Right atrium auricular region (tissue), 2 donors: ENCODE measurements at regions not wholly inside any gene's neighbourhood (a gene's known extent, or its start where the extent isn't known, plus 50 kb on each side); places are given as distances from the start of the nearest gene placed in this dataset.

ENCODE experiments used
- DNase-seq: peaks from one replicate; pipeline ENCODE4 v3.0.0-alpha.2; 2019; ENCODE audit warnings: low spot score
- H3K27ac ChIP-seq, 2 donors: fragments of 200-600 bp; sonication (generic); 1 replicate in 1 of 2; 2 replicates in 1 of 2; pipeline ENCODE4 v1.5.1; 2016 to 2019
- H3K27me3 ChIP-seq, 2 donors: fragments of 200-600 bp; sonication (generic); one replicate each; pipeline versions ENCODE4 v1.5.1 to v1.6.0; 2017 to 2019
- H3K36me3 ChIP-seq: fragments of 200-600 bp; sonication (generic); one replicate; pipeline ENCODE4 v1.5.1; 2016
- H3K4me1 ChIP-seq, 2 donors: fragments of 200-600 bp; sonication (generic); one replicate each; pipeline versions ENCODE4 v1.5.1 to v1.6.0; 2017 to 2019
- H3K4me3 ChIP-seq, 2 donors: fragments of 200-600 bp; sonication (generic); 1 replicate in 1 of 2; 2 replicates in 1 of 2; pipeline ENCODE4 v1.5.1; 2017 to 2019; ENCODE audit warnings: mild to moderate bottlenecking in 1 of 2, moderate library complexity in 1 of 2
- H3K9me3 ChIP-seq, 2 donors: fragments of 200-600 bp; sonication (generic); one replicate each; pipeline ENCODE4 v1.5.1; 2019
- CTCF ChIP-seq, 2 donors: fragments of 200-600 bp; sonication (generic); IDR thresholded peaks; one replicate each; pipeline ENCODE4 v1.5.1; 2019; ENCODE audit warnings: antibody characterized with exemption in 2 of 2

- Histone ChIP-seq H3K27ac (no peak overlapping the region), H3K36me3 (no peaks in the 10 kb centered on the region), H3K27me3 (no peaks in the 10 kb centered on the region), H3K9me3 (no peaks in the 10 kb centered on the region), H3K4me1 (no peaks in the 10 kb centered on the region), H3K4me3 (no peak overlapping the region)
- no peak for DNase-seq
- TF ChIP-seq CTCF (IDR thresholded peaks at IDR 0.05): no peak
These were observed 553.4 kb downstream of the ZIC1 start for GRCh38 chr3:147962408-147963164.

- H3K27ac ChIP-seq: no peak overlapping the region
- TF ChIP-seq CTCF (IDR thresholded peaks at IDR 0.05): no peak
- no peaks in the 10 kb centered on the region for H3K36me3 ChIP-seq
- no peaks in the 10 kb centered on the region for H3K27me3 ChIP-seq
- H3K4me3 ChIP-seq: no peak overlapping the region
- H3K4me1 ChIP-seq: no peaks in the 10 kb centered on the region
- DNase-seq: no peak
- no peaks in the 10 kb centered on the region for H3K9me3 ChIP-seq
These were observed 554.5 kb downstream of the ZIC1 start for GRCh38 chr3:147963711-147964110.

- no peaks in the 10 kb centered on the region for H3K27me3 ChIP-seq
- no peaks in the 10 kb centered on the region for H3K9me3 ChIP-seq
- no peak for TF ChIP-seq CTCF (IDR thresholded peaks at IDR 0.05)
- H3K4me1 ChIP-seq: no peaks in the 10 kb centered on the region
- no peak overlapping the region for H3K4me3 ChIP-seq
- DNase-seq: no peak
- H3K36me3 ChIP-seq: no peaks in the 10 kb centered on the region
- H3K27ac ChIP-seq: no peak overlapping the region
These were observed 566.0 kb downstream of the ZIC1 start for GRCh38 chr3:147975165-147975564.

GRCh38 chr3:147977001-147977400 lies 567.8 kb downstream of the ZIC1 start:
- no peaks in the 10 kb centered on the region for H3K9me3 ChIP-seq
- DNase-seq: no peak

GRCh38 chr3:147987549-147987948 lies 578.4 kb downstream of the ZIC1 start:
- no peak for TF ChIP-seq CTCF (IDR thresholded peaks at IDR 0.05)
- Histone ChIP-seq H3K36me3 (no peaks in the 10 kb centered on the region), H3K4me1 (no peaks in the 10 kb centered on the region), H3K27ac (no peak overlapping the region), H3K4me3 (no peak overlapping the region), H3K9me3 (no peaks in the 10 kb centered on the region), H3K27me3 (no peaks in the 10 kb centered on the region)
- DNase-seq: no peak

More at GRCh38 chr3:147977001-147977400, 567.8 kb downstream of the ZIC1 start:
- Histone ChIP-seq H3K27ac (no peak overlapping the region), H3K4me3 (no peak overlapping the region), H3K27me3 (no peaks in the 10 kb centered on the region), H3K4me1 (no peaks in the 10 kb centered on the region), H3K36me3 (no peaks in the 10 kb centered on the region)
- TF ChIP-seq CTCF (IDR thresholded peaks at IDR 0.05): no peak

- H3K4me3 ChIP-seq: no peak overlapping the region
- H3K27ac ChIP-seq: no peak overlapping the region
- no peaks in the 10 kb centered on the region for H3K27me3 ChIP-seq
- H3K9me3 ChIP-seq: no peaks in the 10 kb centered on the region
- no peaks in the 10 kb centered on the region for H3K36me3 ChIP-seq
- no peak for TF ChIP-seq CTCF (IDR thresholded peaks at IDR 0.05)
- DNase-seq: no peak
- H3K4me1 ChIP-seq: no peaks in the 10 kb centered on the region
These were observed 580.2 kb downstream of the ZIC1 start for GRCh38 chr3:147989344-147989743.
